ENCODE measurements at regions not wholly inside any gene's neighbourhood (a gene's known extent, or its start where the extent isn't known, plus 50 kb on each side); places are given as distances from the start of the nearest gene placed in this dataset.

DNA sequence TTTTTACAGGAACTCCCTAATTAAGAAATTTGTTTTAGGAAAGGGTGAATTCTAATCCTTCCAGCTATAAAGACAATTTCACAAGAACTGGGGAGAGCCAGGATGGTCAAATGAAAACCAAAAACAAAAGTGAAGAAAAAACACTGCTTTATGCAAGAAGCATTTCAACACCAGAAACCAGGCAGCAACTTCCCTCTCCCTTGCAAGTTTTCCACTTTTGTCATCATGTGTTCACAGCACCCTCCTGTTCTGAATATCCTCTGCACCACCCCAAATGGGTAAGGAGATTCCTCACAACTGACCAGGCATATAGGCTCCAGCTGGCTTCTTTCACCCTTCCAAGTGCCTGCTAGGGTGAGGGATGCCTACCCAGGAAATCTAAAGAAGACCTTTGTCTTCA, 328.1 kb downstream of the TBC1D4 start:
- TF ChIP-seq, protein P1, sequence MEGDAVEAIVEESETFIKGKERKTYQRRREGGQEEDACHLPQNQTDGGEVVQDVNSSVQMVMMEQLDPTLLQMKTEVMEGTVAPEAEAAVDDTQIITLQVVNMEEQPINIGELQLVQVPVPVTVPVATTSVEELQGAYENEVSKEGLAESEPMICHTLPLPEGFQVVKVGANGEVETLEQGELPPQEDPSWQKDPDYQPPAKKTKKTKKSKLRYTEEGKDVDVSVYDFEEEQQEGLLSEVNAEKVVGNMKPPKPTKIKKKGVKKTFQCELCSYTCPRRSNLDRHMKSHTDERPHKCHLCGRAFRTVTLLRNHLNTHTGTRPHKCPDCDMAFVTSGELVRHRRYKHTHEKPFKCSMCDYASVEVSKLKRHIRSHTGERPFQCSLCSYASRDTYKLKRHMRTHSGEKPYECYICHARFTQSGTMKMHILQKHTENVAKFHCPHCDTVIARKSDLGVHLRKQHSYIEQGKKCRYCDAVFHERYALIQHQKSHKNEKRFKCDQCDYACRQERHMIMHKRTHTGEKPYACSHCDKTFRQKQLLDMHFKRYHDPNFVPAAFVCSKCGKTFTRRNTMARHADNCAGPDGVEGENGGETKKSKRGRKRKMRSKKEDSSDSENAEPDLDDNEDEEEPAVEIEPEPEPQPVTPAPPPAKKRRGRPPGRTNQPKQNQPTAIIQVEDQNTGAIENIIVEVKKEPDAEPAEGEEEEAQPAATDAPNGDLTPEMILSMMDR (conservative IDR thresholded peaks at IDR 0.05; ENCODE audit: low read depth, low read length): no peak
- no peak for TF ChIP-seq EZH2 (IDR thresholded peaks at IDR 0.05; ENCODE audit: borderline replicate concordance, low read depth, low read length, poor library complexity, severe bottlenecking)
